HCT116 (cell line): ENCODE measurements at regions not wholly inside any gene's neighbourhood (a gene's known extent, or its start where the extent isn't known, plus 50 kb on each side); places are given as distances from the start of the nearest gene placed in this dataset.
A peak's percentile ranks its signal among the peaks of the same experiment; 100 is the strongest.
"Not testable (repeated sequence)": the region's sequence is repeated elsewhere in the genome, so short reads cannot be mapped to it uniquely, and the experiment has no call there.

Experiments
- ATAC-seq: fragments of 200-7000 bp; cut with Tn5 transposase; 2 replicates; pipeline ENCODE4 v1.9.1; 2020; ENCODE audit warnings: mild to moderate bottlenecking, moderate library complexity
- BruUV-seq: library from RNA; stranded (reverse); fragments of 400-500 nt; replicated peaks from 2 replicates; lab custom pipeline; 2021; lab: Mats Ljungman, UMichigan
- CTCF ChIA-PET: fragments of 300-600 bp; sonication (Branson Sonifier 250); formaldehyde crosslinking; loops from one replicate; lab custom pipeline; 2021; ENCODE audit warnings: antibody characterized with exemption; lab: Charles Lee
- POLR2A ChIA-PET: fragments of 300-600, 350-600 bp; sonication (Branson Sonifier 250); formaldehyde crosslinking; loops from one replicate; lab custom pipeline; 2021; ENCODE audit warnings: antibody characterized with exemption; lab: Charles Lee
- RAD21 ChIA-PET, 2 experiments: fragments of 300-600 bp; sonication (Branson Sonifier 250); formaldehyde crosslinking; loops; one replicate each; lab custom pipeline; 2023; ENCODE audit warnings: low total read pairs in 2 of 2; ENCODE audit not compliant: uncharacterized antibody in 2 of 2, unreplicated experiment in 2 of 2, low non-redundant PET in 1 of 2; lab: Charles Lee
- DNase-seq: peaks from one replicate; pipeline ENCODE4 v3.0.0-alpha.2; 2010; ENCODE audit warnings: low read depth, low spot score
- H2AFZ ChIP-seq: fragments of 200-600 bp; shearing (Covaris generic), sonication (generic); 2 replicates; pipeline ENCODE4 v1.6.1; 2017; ENCODE audit warnings: low read depth, mixed run types, mixed read lengths, antibody characterized with exemption, low read length; ENCODE audit not compliant: poor library complexity, severe bottlenecking
- H3K27ac ChIP-seq: 2 replicates; pipeline ENCODE4 v1.5.1; 2012; ENCODE audit warnings: low read depth, low read length
- H3K27me3 ChIP-seq: fragments of 200-600 bp; sonication (generic); 2 replicates; pipeline ENCODE4 v1.6.1; 2016; ENCODE audit warnings: mixed run types, low read length, mixed read lengths; ENCODE audit not compliant: insufficient read depth
- H3K36me3 ChIP-seq, 2 experiments: fragments of 200-500 bp in 1 of 2; fragments of 200-600 bp in 1 of 2; sonication (Bioruptor generic) in 1 of 2; sonication (generic) in 1 of 2; 2 replicates each; pipeline versions ENCODE4 v1.5.1 to v1.6.1; 2014 to 2016; ENCODE audit warnings: low read length in 2 of 2, inconsistent platforms in 1 of 2, mixed read lengths in 1 of 2, mixed run types in 1 of 2; ENCODE audit not compliant: insufficient read depth in 2 of 2, control insufficient read depth in 1 of 2
- H3K4me1 ChIP-seq, 2 experiments: fragments of 200-600 bp in 1 of 2; sonication (generic) in 1 of 2; 2 replicates each; pipeline versions ENCODE4 v1.5.1 to v1.6.1; 2012 to 2017; ENCODE audit warnings: low read length in 2 of 2, inconsistent platforms in 1 of 2, mild to moderate bottlenecking in 1 of 2, mixed read lengths in 1 of 2, mixed run types in 1 of 2, moderate library complexity in 1 of 2; ENCODE audit not compliant: insufficient read depth in 2 of 2, control insufficient read depth in 1 of 2
- H3K4me2 ChIP-seq: fragments of 200-600 bp; sonication (generic); 2 replicates; pipeline ENCODE4 v1.6.1; 2017; ENCODE audit warnings: mixed run types, low read length, mixed read lengths
- H3K4me3 ChIP-seq, 2 experiments: fragments of 200-600 bp in 1 of 2; sonication (generic) in 1 of 2; replicated peaks in 1 of 2; 2 replicates each; pipeline ENCODE4 v1.5.1; 2011 to 2016; ENCODE audit warnings: low read length in 2 of 2, control low read depth in 1 of 2, low read depth in 1 of 2, mild to moderate bottlenecking in 1 of 2, mixed read lengths in 1 of 2, mixed run types in 1 of 2
- H3K79me2 ChIP-seq: fragments of 200-600 bp; sonication (generic); 2 replicates; pipeline ENCODE4 v1.6.1; 2017; ENCODE audit warnings: mild to moderate bottlenecking, mixed run types, low read length, moderate library complexity, mixed read lengths; ENCODE audit not compliant: insufficient read depth
- H3K9ac ChIP-seq: fragments of 200-600 bp; sonication (generic); 2 replicates; pipeline ENCODE4 v1.6.1; 2016; ENCODE audit warnings: low read length, mixed read lengths
- H3K9me2 ChIP-seq: fragments of 200-600 bp; sonication (generic), shearing (Covaris generic); 2 replicates; pipeline ENCODE4 v1.6.1; 2017; ENCODE audit warnings: mixed run types, mild to moderate bottlenecking, moderate library complexity; ENCODE audit not compliant: insufficient read depth
- H3K9me3 ChIP-seq, 2 experiments: fragments of 200-500 bp in 1 of 2; fragments of 200-600 bp in 1 of 2; sonication (Bioruptor generic) in 1 of 2; sonication (generic) in 1 of 2; 2 replicates each; pipeline ENCODE4 v1.6.1; 2014 to 2017; ENCODE audit warnings: low read length in 2 of 2, mixed read lengths in 2 of 2, inconsistent platforms in 1 of 2, low read depth in 1 of 2, mild to moderate bottlenecking in 1 of 2, mixed run types in 1 of 2, moderate library complexity in 1 of 2; ENCODE audit not compliant: control insufficient read depth in 1 of 2, insufficient read depth in 1 of 2
- H4K20me1 ChIP-seq: fragments of 200-600 bp; sonication (generic), shearing (Covaris generic); 2 replicates; pipeline ENCODE4 v1.6.1; 2017; ENCODE audit warnings: mixed run types, mild to moderate bottlenecking, moderate library complexity; ENCODE audit not compliant: insufficient read depth
- ATF3 ChIP-seq: IDR thresholded peaks from 2 replicates; pipeline ENCODE4 v1.6.1; 2012
- CEBPB ChIP-seq: IDR thresholded peaks from 2 replicates; pipeline ENCODE4 v1.6.1; 2012; ENCODE audit warnings: low read depth
- ELF1 ChIP-seq: IDR thresholded peaks from 2 replicates; pipeline ENCODE4 v1.6.1; 2012; ENCODE audit warnings: low read depth, borderline replicate concordance
- intact Hi-C: fragments of 100-400 bp; cut with micrococcal nuclease; formaldehyde crosslinking; loops from 2 replicates; pipeline ENCODE4 v1.10.0; 2022

GRCh38 chr12:131204416-131205274 is 250.9 kb downstream of the ADGRD1 start:
- intact Hi-C loops: no loop called here
- ATAC-seq (peak; percentile 20; the same call in 1 of the 2 replicates), DNase-seq (no peak)
- no peak overlapping the region for H2AFZ ChIP-seq
- no peaks in the 10 kb centered on the region for H3K27me3 ChIP-seq
- TF ChIP-seq CEBPB: no peak
- TF ChIP-seq ELF1: no peak
- no peak for TF ChIP-seq ATF3
- TF ChIP-seq, all 23 proteins: peak for 0
- Histone ChIP-seq H3K79me2 (no peaks in the 10 kb centered on the region), H4K20me1 (no peaks in the 10 kb centered on the region), H3K4me1 (no peaks in the 10 kb centered on the region), H3K4me3 (no peak overlapping the region), H3K4me2 (no peak overlapping the region), H3K36me3 (no peaks in the 10 kb centered on the region), H3K9ac (no peak overlapping the region), H3K27ac (no peak overlapping the region), H3K9me3 (no peaks in the 10 kb centered on the region), H3K9me2 (no peaks in the 10 kb centered on the region)
- ChIA-PET CTCF (no interaction called here), POLR2A (no interaction called here), RAD21 (no interaction called here)
- BruUV-seq: no TSS peak

DNA sequence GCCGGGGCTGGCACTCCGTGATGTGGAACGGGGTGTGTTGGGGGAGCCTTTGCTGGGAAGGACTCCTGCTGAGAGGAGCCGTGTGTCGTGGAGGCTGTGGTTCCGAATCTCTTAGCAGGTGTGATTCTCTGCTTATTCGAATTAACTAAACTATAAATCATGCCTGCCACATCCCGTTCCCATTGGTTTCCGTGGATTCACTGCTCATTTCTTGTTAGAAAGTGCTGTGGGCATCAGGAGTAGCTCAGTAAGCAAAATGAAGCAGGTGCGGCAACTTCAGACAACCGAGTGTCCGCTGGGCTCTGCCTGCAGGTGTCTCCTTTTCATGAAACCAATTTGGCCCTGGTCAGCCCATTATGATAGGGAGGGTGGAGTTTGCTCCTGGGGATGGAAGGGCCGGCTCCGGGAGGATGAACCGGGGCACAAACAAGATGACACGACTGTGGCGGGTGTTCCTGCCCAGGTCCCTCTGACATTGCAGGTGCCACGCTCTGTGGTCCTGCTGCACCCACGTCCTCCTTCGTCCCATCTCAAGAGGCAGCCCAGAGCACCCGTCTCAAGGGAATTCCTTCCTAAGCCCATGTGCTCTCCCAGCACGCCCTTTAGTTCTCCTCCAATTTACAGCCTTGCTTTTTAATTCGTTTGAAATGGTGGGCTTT is 251.7 kb downstream of the ADGRD1 start:
- DNase-seq, H3K9me2 ChIP-seq, ATAC-seq, H3K4me3 ChIP-seq, H4K20me1 ChIP-seq, H2AFZ ChIP-seq, H3K27ac ChIP-seq, intact Hi-C loops, RAD21 ChIA-PET, H3K27me3 ChIP-seq, H3K4me2 ChIP-seq, H3K79me2 ChIP-seq, POLR2A ChIA-PET, BruUV-seq, H3K9ac ChIP-seq, H3K4me1 ChIP-seq, CTCF ChIA-PET, H3K9me3 ChIP-seq, H3K36me3 ChIP-seq: not testable (repeated sequence)

- H4K20me1 ChIP-seq, H3K27me3 ChIP-seq, H3K27ac ChIP-seq, H3K4me2 ChIP-seq, intact Hi-C loops, H3K4me1 ChIP-seq, H3K79me2 ChIP-seq, BruUV-seq, H2AFZ ChIP-seq, H3K9me3 ChIP-seq, H3K36me3 ChIP-seq, H3K4me3 ChIP-seq, RAD21 ChIA-PET, H3K9ac ChIP-seq, ATAC-seq, POLR2A ChIA-PET, DNase-seq, H3K9me2 ChIP-seq, CTCF ChIA-PET: not testable (repeated sequence)
Observed at GRCh38 chr12:131206630-131207299, 253.1 kb downstream of the ADGRD1 start.

DNA sequence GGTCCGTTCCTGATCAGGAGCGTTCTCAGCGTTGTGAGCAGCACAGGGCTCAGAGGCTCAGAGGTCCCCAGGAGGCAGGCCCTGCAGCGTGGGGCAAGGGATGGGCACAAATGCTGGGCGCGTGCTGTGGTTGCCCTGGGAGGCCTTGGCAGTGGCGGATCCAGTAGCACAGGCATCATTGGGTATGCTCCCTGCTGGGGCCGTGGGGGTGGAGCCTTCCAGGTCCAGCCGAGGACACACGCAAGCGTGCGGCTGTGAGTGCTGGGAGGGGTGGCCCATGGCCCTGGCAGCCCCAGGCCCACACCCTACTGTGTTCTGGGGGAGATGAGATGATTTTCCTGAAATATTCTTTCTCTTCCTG is 253.6 kb downstream of the ADGRD1 start:
- H3K4me1 ChIP-seq, DNase-seq, BruUV-seq, POLR2A ChIA-PET, ATAC-seq, H3K9me2 ChIP-seq, H3K9ac ChIP-seq, H3K27me3 ChIP-seq, intact Hi-C loops, H3K27ac ChIP-seq, H3K4me2 ChIP-seq, H3K4me3 ChIP-seq, H3K36me3 ChIP-seq, RAD21 ChIA-PET, H4K20me1 ChIP-seq, H3K9me3 ChIP-seq, H2AFZ ChIP-seq, CTCF ChIA-PET, H3K79me2 ChIP-seq: not testable (repeated sequence)
